ENCODE measurements at regions not wholly inside any gene's neighbourhood (a gene's known extent, or its start where the extent isn't known, plus 50 kb on each side); places are given as distances from the start of the nearest gene placed in this dataset.

DNA sequence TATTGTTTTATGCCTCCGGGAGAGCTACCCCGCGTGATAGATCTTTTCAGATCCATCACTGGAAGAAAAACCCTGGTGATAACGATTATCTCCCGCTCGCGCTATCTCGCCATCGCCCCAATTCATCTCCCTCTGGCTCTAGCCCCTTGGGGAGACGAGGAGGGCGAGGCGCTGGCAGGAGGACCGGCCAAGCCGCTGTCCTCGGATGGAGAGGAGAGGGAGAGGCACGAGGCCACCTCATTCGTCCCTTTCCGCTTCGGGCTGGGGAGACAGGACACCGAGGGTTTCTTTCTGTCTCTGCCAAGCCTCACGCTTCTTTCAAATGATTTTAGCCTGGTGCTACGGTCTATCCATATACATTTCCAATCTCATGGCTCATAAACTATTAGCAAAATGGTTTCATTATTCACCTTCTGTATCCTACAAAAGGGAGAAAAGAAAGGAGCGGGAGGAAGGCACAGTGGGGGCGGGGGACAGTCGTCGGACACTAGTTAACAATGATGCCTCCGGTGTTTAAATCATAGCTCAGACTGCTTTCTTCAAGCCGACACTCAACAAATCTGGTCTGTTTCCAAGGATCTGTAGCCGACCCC lies 415.0 kb upstream of the ESRRG start:
- TF ChIP-seq, protein P1, sequence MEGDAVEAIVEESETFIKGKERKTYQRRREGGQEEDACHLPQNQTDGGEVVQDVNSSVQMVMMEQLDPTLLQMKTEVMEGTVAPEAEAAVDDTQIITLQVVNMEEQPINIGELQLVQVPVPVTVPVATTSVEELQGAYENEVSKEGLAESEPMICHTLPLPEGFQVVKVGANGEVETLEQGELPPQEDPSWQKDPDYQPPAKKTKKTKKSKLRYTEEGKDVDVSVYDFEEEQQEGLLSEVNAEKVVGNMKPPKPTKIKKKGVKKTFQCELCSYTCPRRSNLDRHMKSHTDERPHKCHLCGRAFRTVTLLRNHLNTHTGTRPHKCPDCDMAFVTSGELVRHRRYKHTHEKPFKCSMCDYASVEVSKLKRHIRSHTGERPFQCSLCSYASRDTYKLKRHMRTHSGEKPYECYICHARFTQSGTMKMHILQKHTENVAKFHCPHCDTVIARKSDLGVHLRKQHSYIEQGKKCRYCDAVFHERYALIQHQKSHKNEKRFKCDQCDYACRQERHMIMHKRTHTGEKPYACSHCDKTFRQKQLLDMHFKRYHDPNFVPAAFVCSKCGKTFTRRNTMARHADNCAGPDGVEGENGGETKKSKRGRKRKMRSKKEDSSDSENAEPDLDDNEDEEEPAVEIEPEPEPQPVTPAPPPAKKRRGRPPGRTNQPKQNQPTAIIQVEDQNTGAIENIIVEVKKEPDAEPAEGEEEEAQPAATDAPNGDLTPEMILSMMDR (IDR thresholded peaks at IDR 0.05) = no peak
- no peak for TF ChIP-seq POLR2A (IDR thresholded peaks at IDR 0.05)
